Spleen (tissue), 11 donors: ENCODE measurements at regions not wholly inside any gene's neighbourhood (a gene's known extent, or its start where the extent isn't known, plus 50 kb on each side); places are given as distances from the start of the nearest gene placed in this dataset.

Experiments used
- DNase-seq: peaks from one replicate; pipeline ENCODE4 v3.0.0-alpha.2; 2020
- H3K27ac ChIP-seq, 8 donors: fragments of 200-600 bp; sonication (generic) in 7 of 8; 1 replicate in 4 of 8; 2 replicates in 4 of 8; pipeline versions ENCODE4 v1.5.0 to v1.8.0; 2016 to 2021; ENCODE audit warnings: inconsistent platforms in 4 of 8, mild to moderate bottlenecking in 4 of 8, moderate library complexity in 1 of 8
- H3K27me3 ChIP-seq, 7 donors: fragments of 200-600 bp; sonication (generic) in 6 of 7; replicated peaks in 1 of 7; 1 replicate in 4 of 7; 2 replicates in 3 of 7; pipeline versions ENCODE4 v1.5.0 to v1.8.0; 2016 to 2021; ENCODE audit warnings: inconsistent platforms in 3 of 7, mild to moderate bottlenecking in 1 of 7
- H3K36me3 ChIP-seq, 6 donors: fragments of 200-600 bp; sonication (generic) in 5 of 6; 1 replicate in 4 of 6; 2 replicates in 2 of 6; pipeline versions ENCODE4 v1.5.0 to v1.8.0; 2016 to 2021; ENCODE audit warnings: inconsistent platforms in 2 of 6
- H3K4me1 ChIP-seq, 6 donors: fragments of 200-600 bp; sonication (generic) in 5 of 6; 1 replicate in 3 of 6; 2 replicates in 3 of 6; pipeline versions ENCODE4 v1.5.0 to v1.8.0; 2016 to 2021; ENCODE audit warnings: inconsistent platforms in 3 of 6
- H3K4me3 ChIP-seq, 8 donors: fragments of 200-600 bp; sonication (generic) in 7 of 8; 1 replicate in 4 of 8; 2 replicates in 4 of 8; pipeline versions ENCODE4 v1.5.0 to v1.8.0; 2016 to 2021; ENCODE audit warnings: inconsistent platforms in 4 of 8, mild to moderate bottlenecking in 4 of 8, moderate library complexity in 2 of 8
- H3K9me3 ChIP-seq, 8 donors: fragments of 200-600 bp; sonication (generic) in 7 of 8; 1 replicate in 4 of 8; 2 replicates in 4 of 8; pipeline versions ENCODE4 v1.5.0 to v1.8.0; 2016 to 2021; ENCODE audit warnings: inconsistent platforms in 4 of 8
- CTCF ChIP-seq, 11 experiments: fragments of 200-600 bp in 7 of 11; fragments of 450-650 bp in 4 of 11; sonication (generic) in 4 of 11; IDR thresholded peaks in 8 of 11; conservative IDR thresholded peaks in 3 of 11; 1 replicate in 7 of 11; 2 replicates in 4 of 11; pipeline versions ENCODE4 v1.4.0 to v1.8.0; 2016 to 2021; ENCODE audit warnings: antibody characterized with exemption in 11 of 11, inconsistent platforms in 4 of 11, mild to moderate bottlenecking in 1 of 11
- POLR2A ChIP-seq, 3 donors: fragments of 450-650 bp; IDR thresholded peaks; one replicate each; pipeline ENCODE4 v1.5.1; 2017; ENCODE audit warnings: antibody characterized with exemption in 3 of 3, mild to moderate bottlenecking in 1 of 3
- POLR2AphosphoS5 ChIP-seq, 3 donors: sonication (generic); formaldehyde crosslinking; IDR thresholded peaks; one replicate each; pipeline ENCODE4 v1.5.1; 2017; ENCODE audit warnings: antibody characterized with exemption in 3 of 3
- WGBS, 5 donors: extraction: QIAGEN DNeasy Blood & Tissue Kit in 3 of 5; methylation state at CpG; one replicate each; pipeline versions ENCODE4 v1.1.5 to v1.1.7; 2013 to 2018; 5-methylcytosine and 5-hydroxymethylcytosine counted together
- intact Hi-C: fragments of 100-400 bp; cut with DNase I; formaldehyde crosslinking; loops from one replicate; pipeline ENCODE4 v1.15.0; 2023; ENCODE audit warnings: low total_unique reads
- donor health status: healthy with polysubstance abuse.
- donor health status: DM: no; HTN: no; CAD: no; lungs with moderate emphysema.
- donor health status: DM: no; HTN: no; CAD: no.
- donor health status: Bipolar disorder and iron deficiency.
- donor health status: healthy.
- donor health status: DM: no; HTN: no; CAD: no.
- donor health status: DM: yes; HTN: yes; CAD: no.

- H3K27ac ChIP-seq: no peak overlapping the region
- intact Hi-C loops: no loop called here
- H3K27me3 ChIP-seq: no peaks in the 10 kb centered on the region
- H3K9me3 ChIP-seq: no peaks in the 10 kb centered on the region
- TF ChIP-seq POLR2A (IDR thresholded peaks at IDR 0.05) (no peak), CTCF (IDR thresholded peaks at IDR 0.05 in 8 of 11, conservative IDR thresholded peaks at IDR 0.05 in 3 of 11) (no peak), POLR2AphosphoS5 (IDR thresholded peaks at IDR 0.05) (no peak)
- no peak overlapping the region for H3K4me3 ChIP-seq
- no peaks in the 10 kb centered on the region for H3K4me1 ChIP-seq
- no peak for DNase-seq
- H3K36me3 ChIP-seq: no peaks in the 10 kb centered on the region
- 88 to 95% (median 92%) methylated on average over 2 of the region's 2 CpGs for WGBS, 5 donors
These were observed 639.5 kb downstream of the OTOL1 start for GRCh38 chr3:162136136-162136535.

- no peak overlapping the region for H3K4me3 ChIP-seq
- H3K4me1 ChIP-seq: no peaks in the 10 kb centered on the region
- no peak for DNase-seq
- intact Hi-C loops: no loop called here
- no peaks in the 10 kb centered on the region for H3K27me3 ChIP-seq
- H3K9me3 ChIP-seq: no peaks in the 10 kb centered on the region
- 67 to 80% (median 78%) methylated on average over 4 of the region's 4 CpGs for WGBS, 5 donors
- H3K27ac ChIP-seq: no peak overlapping the region
- H3K36me3 ChIP-seq: no peaks in the 10 kb centered on the region
- TF ChIP-seq POLR2AphosphoS5 (IDR thresholded peaks at IDR 0.05) (no peak), POLR2A (IDR thresholded peaks at IDR 0.05) (no peak), CTCF (IDR thresholded peaks at IDR 0.05 in 8 of 11, conservative IDR thresholded peaks at IDR 0.05 in 3 of 11) (no peak)
These were observed 641.9 kb downstream of the OTOL1 start for GRCh38 chr3:162138509-162138908.

GRCh38 chr3:162139841-162140240 is 643.2 kb downstream of the OTOL1 start:
- 36 to 85% (median 47%) methylated on average over 1 of the region's 1 CpG for WGBS, 5 donors
- TF ChIP-seq POLR2AphosphoS5 (IDR thresholded peaks at IDR 0.05): no peak
- TF ChIP-seq POLR2A (IDR thresholded peaks at IDR 0.05): no peak
- TF ChIP-seq CTCF (IDR thresholded peaks at IDR 0.05 in 8 of 11, conservative IDR thresholded peaks at IDR 0.05 in 3 of 11): no peak
- no peaks in the 10 kb centered on the region for H3K9me3 ChIP-seq
- no peaks in the 10 kb centered on the region for H3K36me3 ChIP-seq
- H3K4me3 ChIP-seq: no peak overlapping the region
- H3K27ac ChIP-seq: no peak overlapping the region
- DNase-seq: no peak
- no peaks in the 10 kb centered on the region for H3K4me1 ChIP-seq
- no peaks in the 10 kb centered on the region for H3K27me3 ChIP-seq
- intact Hi-C loops: no loop called here

- TF ChIP-seq POLR2A (IDR thresholded peaks at IDR 0.05) (no peak), CTCF (IDR thresholded peaks at IDR 0.05 in 8 of 11, conservative IDR thresholded peaks at IDR 0.05 in 3 of 11) (no peak), POLR2AphosphoS5 (IDR thresholded peaks at IDR 0.05) (no peak)
- intact Hi-C loops: no loop called here
- DNase-seq: no peak
- Histone ChIP-seq H3K27ac (no peak overlapping the region), H3K36me3 (no peaks in the 10 kb centered on the region), H3K4me1 (no peaks in the 10 kb centered on the region), H3K4me3 (no peak overlapping the region), H3K9me3 (no peaks in the 10 kb centered on the region), H3K27me3 (no peaks in the 10 kb centered on the region)
- 36 to 60% (median 48%) methylated on average over 2 of the region's 2 CpGs for WGBS, 5 donors
These were observed 644.7 kb downstream of the OTOL1 start for GRCh38 chr3:162141272-162141791.
